ENCODE measurements at regions not wholly inside any gene's neighbourhood (a gene's known extent, or its start where the extent isn't known, plus 50 kb on each side); places are given as distances from the start of the nearest gene placed in this dataset.
"Not testable (repeated sequence)": the region's sequence is repeated elsewhere in the genome, so short reads cannot be mapped to it uniquely, and the experiment has no call there.

DNA sequence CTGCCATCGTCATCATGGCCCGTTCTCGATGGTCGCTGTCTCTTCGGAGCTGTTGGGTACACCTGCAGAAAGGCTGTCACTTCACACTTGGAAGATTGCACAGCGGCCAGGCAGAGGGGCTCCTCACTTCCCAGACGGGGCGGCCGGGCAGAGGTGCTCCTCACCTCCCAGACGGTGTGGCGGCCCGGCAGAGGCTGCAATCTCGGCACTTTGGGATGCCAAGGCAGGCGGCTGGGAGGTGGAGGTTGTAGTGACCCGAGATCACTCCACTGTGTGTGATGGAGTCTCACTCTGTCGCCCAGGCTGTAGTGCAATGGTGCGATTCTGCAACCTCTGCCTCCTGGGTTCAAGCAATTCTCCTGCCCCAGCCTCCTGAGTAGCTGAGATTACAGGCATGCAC, 192.4 kb downstream of the RTP5 start:
- not testable (repeated sequence) for TF ChIP-seq FOXM1 (IDR thresholded peaks at IDR 0.05; ENCODE audit: borderline replicate concordance); TARDBP (IDR thresholded peaks at IDR 0.05); ELF4 (IDR thresholded peaks at IDR 0.05); BHLHE40 (IDR thresholded peaks at IDR 0.05; ENCODE audit: borderline replicate concordance)

All from HEK293T (cell line).